HCT116 (cell line): ENCODE measurements at regions not wholly inside any gene's neighbourhood (a gene's known extent, or its start where the extent isn't known, plus 50 kb on each side); places are given as distances from the start of the nearest gene placed in this dataset.

ENCODE experiments used
- ATAC-seq: fragments of 200-7000 bp; cut with Tn5 transposase; 2 replicates; pipeline ENCODE4 v1.9.1; 2020; ENCODE audit warnings: mild to moderate bottlenecking, moderate library complexity
- BruUV-seq: library from RNA; stranded (reverse); fragments of 400-500 nt; replicated peaks from 2 replicates; lab custom pipeline; 2021; lab: Mats Ljungman, UMichigan
- CTCF ChIA-PET: fragments of 300-600 bp; sonication (Branson Sonifier 250); formaldehyde crosslinking; loops from one replicate; lab custom pipeline; 2021; ENCODE audit warnings: antibody characterized with exemption; lab: Charles Lee
- POLR2A ChIA-PET: fragments of 300-600, 350-600 bp; sonication (Branson Sonifier 250); formaldehyde crosslinking; loops from one replicate; lab custom pipeline; 2021; ENCODE audit warnings: antibody characterized with exemption; lab: Charles Lee
- RAD21 ChIA-PET, 2 experiments: fragments of 300-600 bp; sonication (Branson Sonifier 250); formaldehyde crosslinking; loops; one replicate each; lab custom pipeline; 2023; ENCODE audit warnings: low total read pairs in 2 of 2; ENCODE audit not compliant: uncharacterized antibody in 2 of 2, unreplicated experiment in 2 of 2, low non-redundant PET in 1 of 2; lab: Charles Lee
- DNase-seq: peaks from one replicate; pipeline ENCODE4 v3.0.0-alpha.2; 2010; ENCODE audit warnings: low read depth, low spot score
- H2AFZ ChIP-seq: fragments of 200-600 bp; shearing (Covaris generic), sonication (generic); 2 replicates; pipeline ENCODE4 v1.6.1; 2017; ENCODE audit warnings: low read depth, mixed run types, mixed read lengths, antibody characterized with exemption, low read length; ENCODE audit not compliant: poor library complexity, severe bottlenecking
- H3K27ac ChIP-seq: 2 replicates; pipeline ENCODE4 v1.5.1; 2012; ENCODE audit warnings: low read depth, low read length
- H3K27me3 ChIP-seq: fragments of 200-600 bp; sonication (generic); 2 replicates; pipeline ENCODE4 v1.6.1; 2016; ENCODE audit warnings: mixed run types, low read length, mixed read lengths; ENCODE audit not compliant: insufficient read depth
- H3K36me3 ChIP-seq, 2 experiments: fragments of 200-500 bp in 1 of 2; fragments of 200-600 bp in 1 of 2; sonication (Bioruptor generic) in 1 of 2; sonication (generic) in 1 of 2; 2 replicates each; pipeline versions ENCODE4 v1.5.1 to v1.6.1; 2014 to 2016; ENCODE audit warnings: low read length in 2 of 2, inconsistent platforms in 1 of 2, mixed read lengths in 1 of 2, mixed run types in 1 of 2; ENCODE audit not compliant: insufficient read depth in 2 of 2, control insufficient read depth in 1 of 2
- H3K4me1 ChIP-seq, 2 experiments: fragments of 200-600 bp in 1 of 2; sonication (generic) in 1 of 2; 2 replicates each; pipeline versions ENCODE4 v1.5.1 to v1.6.1; 2012 to 2017; ENCODE audit warnings: low read length in 2 of 2, inconsistent platforms in 1 of 2, mild to moderate bottlenecking in 1 of 2, mixed read lengths in 1 of 2, mixed run types in 1 of 2, moderate library complexity in 1 of 2; ENCODE audit not compliant: insufficient read depth in 2 of 2, control insufficient read depth in 1 of 2
- H3K4me2 ChIP-seq: fragments of 200-600 bp; sonication (generic); 2 replicates; pipeline ENCODE4 v1.6.1; 2017; ENCODE audit warnings: mixed run types, low read length, mixed read lengths
- H3K4me3 ChIP-seq, 2 experiments: fragments of 200-600 bp in 1 of 2; sonication (generic) in 1 of 2; replicated peaks in 1 of 2; 2 replicates each; pipeline ENCODE4 v1.5.1; 2011 to 2016; ENCODE audit warnings: low read length in 2 of 2, control low read depth in 1 of 2, low read depth in 1 of 2, mild to moderate bottlenecking in 1 of 2, mixed read lengths in 1 of 2, mixed run types in 1 of 2
- H3K79me2 ChIP-seq: fragments of 200-600 bp; sonication (generic); 2 replicates; pipeline ENCODE4 v1.6.1; 2017; ENCODE audit warnings: mild to moderate bottlenecking, mixed run types, low read length, moderate library complexity, mixed read lengths; ENCODE audit not compliant: insufficient read depth
- H3K9ac ChIP-seq: fragments of 200-600 bp; sonication (generic); 2 replicates; pipeline ENCODE4 v1.6.1; 2016; ENCODE audit warnings: low read length, mixed read lengths
- H3K9me2 ChIP-seq: fragments of 200-600 bp; sonication (generic), shearing (Covaris generic); 2 replicates; pipeline ENCODE4 v1.6.1; 2017; ENCODE audit warnings: mixed run types, mild to moderate bottlenecking, moderate library complexity; ENCODE audit not compliant: insufficient read depth
- H3K9me3 ChIP-seq, 2 experiments: fragments of 200-500 bp in 1 of 2; fragments of 200-600 bp in 1 of 2; sonication (Bioruptor generic) in 1 of 2; sonication (generic) in 1 of 2; 2 replicates each; pipeline ENCODE4 v1.6.1; 2014 to 2017; ENCODE audit warnings: low read length in 2 of 2, mixed read lengths in 2 of 2, inconsistent platforms in 1 of 2, low read depth in 1 of 2, mild to moderate bottlenecking in 1 of 2, mixed run types in 1 of 2, moderate library complexity in 1 of 2; ENCODE audit not compliant: control insufficient read depth in 1 of 2, insufficient read depth in 1 of 2
- H4K20me1 ChIP-seq: fragments of 200-600 bp; sonication (generic), shearing (Covaris generic); 2 replicates; pipeline ENCODE4 v1.6.1; 2017; ENCODE audit warnings: mixed run types, mild to moderate bottlenecking, moderate library complexity; ENCODE audit not compliant: insufficient read depth
- CBX3 ChIP-seq: IDR thresholded peaks from 2 replicates; pipeline ENCODE4 v1.6.1; 2012; ENCODE audit warnings: low read depth
- CEBPB ChIP-seq: IDR thresholded peaks from 2 replicates; pipeline ENCODE4 v1.6.1; 2012; ENCODE audit warnings: low read depth
- EGR1 ChIP-seq: IDR thresholded peaks from 2 replicates; pipeline ENCODE4 v1.6.1; 2012; ENCODE audit warnings: low read depth
- ELF1 ChIP-seq: IDR thresholded peaks from 2 replicates; pipeline ENCODE4 v1.6.1; 2012; ENCODE audit warnings: low read depth, borderline replicate concordance
- EZH2 ChIP-seq: fragments of 200-600 bp; sonication (generic); IDR thresholded peaks from 2 replicates; pipeline ENCODE4 v1.6.1; 2017; ENCODE audit warnings: antibody characterized with exemption, mixed run types
- EZH2phosphoT487 ChIP-seq: fragments of 200-600 bp; IDR thresholded peaks from 2 replicates; pipeline ENCODE4 v1.6.1; 2018; ENCODE audit warnings: antibody characterized with exemption, borderline replicate concordance
- FOSL1 ChIP-seq: IDR thresholded peaks from 2 replicates; pipeline ENCODE4 v1.6.1; 2012; ENCODE audit warnings: low read depth
- JUND ChIP-seq: IDR thresholded peaks from 2 replicates; pipeline ENCODE4 v1.6.1; 2012
- MAX ChIP-seq: IDR thresholded peaks from 2 replicates; pipeline ENCODE4 v1.6.1; 2012
- POLR2A ChIP-seq: IDR thresholded peaks from 2 replicates; pipeline ENCODE4 v1.7.0; 2011; ENCODE audit warnings: borderline replicate concordance; ENCODE audit not compliant: insufficient read depth, insufficient read length; ENCODE audit errors: extremely low read depth
- RAD21 ChIP-seq: IDR thresholded peaks from 2 replicates; pipeline ENCODE4 v1.6.1; 2012; ENCODE audit warnings: low read depth, mild to moderate bottlenecking
- SIN3A ChIP-seq: IDR thresholded peaks from 2 replicates; pipeline ENCODE4 v1.6.1; 2012; ENCODE audit warnings: low read depth
- SRF ChIP-seq: IDR thresholded peaks from 2 replicates; pipeline ENCODE4 v1.6.1; 2012; ENCODE audit warnings: low read depth
- TCF7L2 ChIP-seq: IDR thresholded peaks from 2 replicates; pipeline ENCODE4 v1.7.0; 2011; ENCODE audit warnings: borderline replicate concordance, inconsistent platforms; ENCODE audit not compliant: insufficient read depth, insufficient read length; ENCODE audit errors: extremely low read depth
- ZNF274 ChIP-seq: fragments of 200-500 bp; sonication (Bioruptor generic); IDR thresholded peaks from 2 replicates; pipeline ENCODE4 v1.6.1; 2014; ENCODE audit warnings: mild to moderate bottlenecking, low read depth, low read length, inconsistent platforms
- intact Hi-C: fragments of 100-400 bp; cut with micrococcal nuclease; formaldehyde crosslinking; loops from 2 replicates; pipeline ENCODE4 v1.10.0; 2022
- TF ChIP-seq, protein P1 (sequence below): IDR thresholded peaks from 2 replicates; pipeline ENCODE4 v1.6.1; 2012

GRCh38 chr7:69032848-69033247 lies 565.4 kb upstream of the AUTS2 start (continued):
- TF ChIP-seq ELF1: no peak
- TF ChIP-seq FOSL1: no peak
- TF ChIP-seq CBX3: no peak
- TF ChIP-seq, protein P1, sequence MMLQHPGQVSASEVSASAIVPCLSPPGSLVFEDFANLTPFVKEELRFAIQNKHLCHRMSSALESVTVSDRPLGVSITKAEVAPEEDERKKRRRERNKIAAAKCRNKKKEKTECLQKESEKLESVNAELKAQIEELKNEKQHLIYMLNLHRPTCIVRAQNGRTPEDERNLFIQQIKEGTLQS: no peak
- TF ChIP-seq POLR2A: no peak
- TF ChIP-seq, all 23 proteins: peak for 0

- DNase-seq: no peak
- POLR2A ChIA-PET: no interaction called here
- Histone ChIP-seq H3K79me2 (no peaks in the 10 kb centered on the region), H3K4me3 (no peak overlapping the region), H3K4me2 (no peak overlapping the region)
- TF ChIP-seq, protein P1: no peak
- no peak for TF ChIP-seq EGR1
- TF ChIP-seq FOSL1: no peak
- no peak for TF ChIP-seq ZNF274
- TF ChIP-seq CBX3: no peak
- no peak for TF ChIP-seq EZH2phosphoT487
- TF ChIP-seq SIN3A: no peak
- TF ChIP-seq JUND: no peak
- TF ChIP-seq, all 23 proteins: peak for 0
- Histone ChIP-seq H3K9ac (no peak overlapping the region), H3K27me3 (no peaks in the 10 kb centered on the region), H3K4me1 (no peaks in the 10 kb centered on the region), H3K9me2 (no peaks in the 10 kb centered on the region), H3K27ac (no peak overlapping the region), H4K20me1 (no peaks in the 10 kb centered on the region), H2AFZ (no peak overlapping the region), H3K9me3 (peaks cover 4 to 27% of the 10 kb centered on the region in 2 experiments; a peak in 2 of 4 replicates), H3K36me3 (no peaks in the 10 kb centered on the region)
- CTCF ChIA-PET: no interaction called here
- no peak for ATAC-seq
- no TSS peak for BruUV-seq
- intact Hi-C loops: no loop called here
- RAD21 ChIA-PET: no interaction called here
Observed at GRCh38 chr7:69035826-69036225, 562.4 kb upstream of the AUTS2 start.

- H4K20me1 ChIP-seq: no peaks in the 10 kb centered on the region
- no peaks in the 10 kb centered on the region for H3K36me3 ChIP-seq
- no peak overlapping the region for H3K4me2 ChIP-seq
- H3K9me2 ChIP-seq: no peaks in the 10 kb centered on the region
- no peaks in the 10 kb centered on the region for H3K27me3 ChIP-seq
- no peak for ATAC-seq
- no peak overlapping the region for H3K4me3 ChIP-seq
- peaks cover 4 to 27% of the 10 kb centered on the region in 2 experiments; a peak in 2 of 4 replicates for H3K9me3 ChIP-seq
- H3K79me2 ChIP-seq: no peaks in the 10 kb centered on the region
- DNase-seq: no peak
- H3K4me1 ChIP-seq: no peaks in the 10 kb centered on the region
- intact Hi-C loops: no loop called here
- ChIA-PET POLR2A (no interaction called here), RAD21 (no interaction called here), CTCF (no interaction called here)
- H2AFZ ChIP-seq: no peak overlapping the region
- no peak overlapping the region for H3K9ac ChIP-seq
- H3K27ac ChIP-seq: no peak overlapping the region
- BruUV-seq: no TSS peak
- TF ChIP-seq RAD21 (no peak), ELF1 (no peak), EZH2 (no peak), CEBPB (no peak), TCF7L2 (no peak), ZNF274 (no peak), MAX (no peak), SIN3A (no peak), SRF (no peak), FOSL1 (no peak)
- TF ChIP-seq, protein P1: no peak
Observed at GRCh38 chr7:69036301-69036700, 562.0 kb upstream of the AUTS2 start.
